ENCODE measurements at regions not wholly inside any gene's neighbourhood (a gene's known extent, or its start where the extent isn't known, plus 50 kb on each side); places are given as distances from the start of the nearest gene placed in this dataset.

- ChIA-PET POLR2A (no interaction called here), CTCF (no interaction called here)
- Histone ChIP-seq H3K36me3 (ENCODE audit: control insufficient read depth, insufficient read depth, low read length) (no peaks in the 10 kb centered on the region), H3K4me3 (ENCODE audit: low read depth, low read length) (no peak overlapping the region), H3K27me3 (ENCODE audit: control insufficient read depth, insufficient read depth, low read length) (no peaks in the 10 kb centered on the region)
- TF ChIP-seq, protein P1, sequence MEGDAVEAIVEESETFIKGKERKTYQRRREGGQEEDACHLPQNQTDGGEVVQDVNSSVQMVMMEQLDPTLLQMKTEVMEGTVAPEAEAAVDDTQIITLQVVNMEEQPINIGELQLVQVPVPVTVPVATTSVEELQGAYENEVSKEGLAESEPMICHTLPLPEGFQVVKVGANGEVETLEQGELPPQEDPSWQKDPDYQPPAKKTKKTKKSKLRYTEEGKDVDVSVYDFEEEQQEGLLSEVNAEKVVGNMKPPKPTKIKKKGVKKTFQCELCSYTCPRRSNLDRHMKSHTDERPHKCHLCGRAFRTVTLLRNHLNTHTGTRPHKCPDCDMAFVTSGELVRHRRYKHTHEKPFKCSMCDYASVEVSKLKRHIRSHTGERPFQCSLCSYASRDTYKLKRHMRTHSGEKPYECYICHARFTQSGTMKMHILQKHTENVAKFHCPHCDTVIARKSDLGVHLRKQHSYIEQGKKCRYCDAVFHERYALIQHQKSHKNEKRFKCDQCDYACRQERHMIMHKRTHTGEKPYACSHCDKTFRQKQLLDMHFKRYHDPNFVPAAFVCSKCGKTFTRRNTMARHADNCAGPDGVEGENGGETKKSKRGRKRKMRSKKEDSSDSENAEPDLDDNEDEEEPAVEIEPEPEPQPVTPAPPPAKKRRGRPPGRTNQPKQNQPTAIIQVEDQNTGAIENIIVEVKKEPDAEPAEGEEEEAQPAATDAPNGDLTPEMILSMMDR (IDR thresholded peaks at IDR 0.05; ENCODE audit: insufficient read depth, low read depth, low read length) = no peak
- DNase-seq (ENCODE audit: low read depth) = no peak
Observed at GRCh38 chr3:98651780-98652077, 58.3 kb upstream of the CPOX start.

GRCh38 chr3:98655666-98656065, 62.3 kb upstream of the CPOX start:
- no peaks in the 10 kb centered on the region for H3K27me3 ChIP-seq (ENCODE audit: control insufficient read depth, insufficient read depth, low read length)
- no peak overlapping the region for H3K4me3 ChIP-seq (ENCODE audit: low read depth, low read length)
- ChIA-PET CTCF (interaction anchor here (0.7 kb wide), 1 partner anchor 9 kb away, joined by 3 read pairs; no protein-coding TSS in a partner anchor), POLR2A (no interaction called here)
- TF ChIP-seq, protein P1 (IDR thresholded peaks at IDR 0.05; ENCODE audit: insufficient read depth, low read depth, low read length) = no peak
- H3K36me3 ChIP-seq (ENCODE audit: control insufficient read depth, insufficient read depth, low read length) = no peaks in the 10 kb centered on the region
- no peak for DNase-seq (ENCODE audit: low read depth)

- CTCF ChIA-PET = interaction anchor here (1.0 to 1.2 kb wide), 2 partner anchors 8 to 98 kb away, joined by 3 read pairs; no protein-coding TSS in a partner anchor
Observed at GRCh38 chr3:98657457-98657856, 64.0 kb upstream of the CPOX start.

DNA sequence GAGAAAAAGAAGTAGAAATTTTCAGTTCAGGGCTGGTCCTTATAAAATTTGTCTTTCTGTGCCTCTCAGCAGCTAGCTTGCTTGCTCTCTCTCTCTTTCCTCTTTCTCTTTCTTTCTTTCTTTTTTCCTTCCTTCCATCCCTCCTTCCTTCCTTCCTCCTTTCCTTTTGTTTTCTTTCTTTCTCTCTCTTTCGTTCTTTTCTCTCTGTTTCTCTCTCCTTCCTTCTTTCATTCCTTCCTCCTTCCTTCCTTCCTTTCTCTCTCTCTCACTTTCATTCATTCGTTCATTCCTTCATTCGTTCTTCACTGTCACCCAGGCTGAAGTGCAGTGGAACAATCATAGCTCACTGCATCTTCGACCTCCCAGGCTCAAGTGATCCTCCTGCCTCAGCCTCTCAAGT, 69.3 kb upstream of the CPOX start:
- DNase-seq (ENCODE audit: low read depth) = no peak
- no peaks in the 10 kb centered on the region for H3K36me3 ChIP-seq (ENCODE audit: control insufficient read depth, insufficient read depth, low read length)
- H3K27me3 ChIP-seq (ENCODE audit: control insufficient read depth, insufficient read depth, low read length) = no peaks in the 10 kb centered on the region; the same call in 1 of the 2 replicates
- CTCF ChIA-PET = no interaction called here
- H3K4me3 ChIP-seq (ENCODE audit: low read depth, low read length) = no peak overlapping the region
- TF ChIP-seq, protein P1 (IDR thresholded peaks at IDR 0.05; ENCODE audit: insufficient read depth, low read depth, low read length) = no peak
- POLR2A ChIA-PET = no interaction called here

More at GRCh38 chr3:98657457-98657856, 64.0 kb upstream of the CPOX start:
- DNase-seq (ENCODE audit: low read depth) = no peak
- no peak overlapping the region for H3K4me3 ChIP-seq (ENCODE audit: low read depth, low read length)
- H3K27me3 ChIP-seq (ENCODE audit: control insufficient read depth, insufficient read depth, low read length) = no peaks in the 10 kb centered on the region
- TF ChIP-seq, protein P1 (IDR thresholded peaks at IDR 0.05; ENCODE audit: insufficient read depth, low read depth, low read length) = no peak
- H3K36me3 ChIP-seq (ENCODE audit: control insufficient read depth, insufficient read depth, low read length) = no peaks in the 10 kb centered on the region
- POLR2A ChIA-PET = no interaction called here

DNA sequence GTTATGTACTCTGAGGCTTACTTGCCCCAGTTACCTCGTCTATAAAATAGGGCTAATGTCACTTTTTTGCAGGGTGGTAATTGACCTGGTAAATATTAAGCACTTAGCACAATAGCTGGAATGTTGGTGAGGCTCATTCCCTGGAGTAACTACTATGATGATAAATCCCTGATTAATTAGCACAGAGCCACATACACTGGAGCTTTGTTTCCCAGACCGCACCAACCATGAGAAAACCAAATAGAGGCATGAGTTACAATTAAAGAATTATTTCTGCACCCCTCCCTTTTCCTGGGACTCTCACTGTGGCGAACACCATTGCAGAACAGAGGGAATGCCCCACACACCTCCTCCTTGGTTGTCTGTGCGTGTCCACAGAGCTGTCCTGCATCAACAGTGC, 76.6 kb upstream of the CPOX start:
- Histone ChIP-seq H3K4me3 (ENCODE audit: low read depth, low read length) (no peak overlapping the region), H3K36me3 (ENCODE audit: control insufficient read depth, insufficient read depth, low read length) (no peaks in the 10 kb centered on the region), H3K27me3 (ENCODE audit: control insufficient read depth, insufficient read depth, low read length) (no peaks in the 10 kb centered on the region)
- TF ChIP-seq, protein P1 (IDR thresholded peaks at IDR 0.05; ENCODE audit: insufficient read depth, low read depth, low read length) = no peak
- CTCF ChIA-PET = no interaction called here
- DNase-seq (ENCODE audit: low read depth) = no peak
- POLR2A ChIA-PET = no interaction called here
